GM12878 (cell line): ENCODE measurements at regions not wholly inside any gene's neighbourhood (a gene's known extent, or its start where the extent isn't known, plus 50 kb on each side); places are given as distances from the start of the nearest gene placed in this dataset.

ENCODE experiments used
- ATAC-seq: fragments of 200-7000 bp; cut with Tn5 transposase; 3 replicates; pipeline ENCODE4 v1.9.1; 2020; ENCODE audit warnings: mild to moderate bottlenecking, moderate library complexity
- BruUV-seq: library from RNA; stranded (reverse); fragments of 400-500 nt; replicated peaks from 2 replicates; lab custom pipeline; 2021; lab: Mats Ljungman, UMichigan
- CTCF ChIA-PET: fragments of 300-600 bp; sonication (Branson Sonifier 250); formaldehyde crosslinking; extraction: SDS; loops from one replicate; lab custom pipeline; 2021; ENCODE audit warnings: inconsistent platforms; lab: Yijun Ruan, JAX
- POLR2A ChIA-PET: fragments of 350-600 bp; formaldehyde crosslinking; extraction: SDS; loops from one replicate; lab custom pipeline; 2021; ENCODE audit warnings: inconsistent platforms; lab: Charles Lee
- RAD21 ChIA-PET: fragments of 300-600 bp; sonication (Branson Sonifier 250); formaldehyde crosslinking; loops from one replicate; lab custom pipeline; 2023; ENCODE audit warnings: antibody characterized with exemption; ENCODE audit not compliant: unreplicated experiment; lab: Charles Lee
- SMC1A ChIA-PET: fragments of 300-600 bp; sonication (Branson Sonifier 250); formaldehyde crosslinking; loops from one replicate; lab custom pipeline; 2023; ENCODE audit not compliant: unreplicated experiment, uncharacterized antibody; lab: Charles Lee
- DNase-seq: peaks from one replicate; pipeline ENCODE4 v3.0.0-alpha.2; 2011; ENCODE audit warnings: low read depth, low spot score
- FAIRE-seq: peaks from 3 replicates; lab custom pipeline; 2011; peaks lifted over from hg19 to GRCh38; lab: Jason Lieb, UNC
- H2AFZ ChIP-seq: 2 replicates; pipeline ENCODE4 v1.6.0; 2011; ENCODE audit warnings: low read depth, low read length, control low read depth; ENCODE audit not compliant: control insufficient read depth
- H3K27ac ChIP-seq: 2 replicates; pipeline ENCODE4 v1.5.1; 2011; ENCODE audit warnings: control low read depth; ENCODE audit not compliant: control insufficient read depth, insufficient read depth
- H3K27me3 ChIP-seq, 2 experiments: replicated peaks in 1 of 2; 2 replicates each; pipeline versions ENCODE4 v1.6.0 to v1.6.1; 2011; ENCODE audit warnings: low read length in 1 of 2; ENCODE audit not compliant: control insufficient read depth in 2 of 2, insufficient read depth in 2 of 2
- H3K36me3 ChIP-seq, 2 experiments: 2 replicates each; pipeline ENCODE4 v1.5.1; 2011; ENCODE audit warnings: low read length in 1 of 2; ENCODE audit not compliant: control insufficient read depth in 2 of 2, insufficient read depth in 2 of 2
- H3K4me1 ChIP-seq: 2 replicates; pipeline ENCODE4 v1.6.1; 2011; ENCODE audit warnings: mild to moderate bottlenecking, low read length, moderate library complexity, mixed read lengths; ENCODE audit not compliant: control insufficient read depth, insufficient read depth
- H3K4me2 ChIP-seq: 2 replicates; pipeline ENCODE4 v1.6.0; 2011; ENCODE audit warnings: control low read depth; ENCODE audit not compliant: control insufficient read depth, insufficient read depth
- H3K4me3 ChIP-seq: fragments of 200-600 bp; sonication (generic); 2 replicates; pipeline ENCODE4 v1.5.1; 2016
- H3K79me2 ChIP-seq: 2 replicates; pipeline ENCODE4 v1.6.0; 2011; ENCODE audit warnings: low read length; ENCODE audit not compliant: control insufficient read depth, insufficient read depth
- H3K9ac ChIP-seq: 2 replicates; pipeline ENCODE4 v1.8.0; 2011; ENCODE audit warnings: low read length, control low read depth, mixed read lengths; ENCODE audit not compliant: control insufficient read depth, insufficient read depth
- H3K9me3 ChIP-seq: replicated peaks from 3 replicates; pipeline ENCODE4 v1.5.1; 2011; ENCODE audit warnings: mild to moderate bottlenecking, low read length; ENCODE audit not compliant: control insufficient read depth, insufficient read depth
- H4K20me1 ChIP-seq: 2 replicates; pipeline ENCODE4 v1.6.0; 2011; ENCODE audit not compliant: control insufficient read depth, insufficient read depth
- BHLHE40 ChIP-seq, 2 experiments: fragments of 450-650 bp in 1 of 2; IDR thresholded peaks; 2 replicates each; pipeline ENCODE4 v1.6.1; 2011 to 2017; ENCODE audit warnings: low read depth in 2 of 2, borderline replicate concordance in 1 of 2, improper control_type of control experiment in 1 of 2, low read length in 1 of 2, mild to moderate bottlenecking in 1 of 2
- GABPA ChIP-seq: IDR thresholded peaks from 2 replicates; pipeline ENCODE4 v1.6.1; 2014; ENCODE audit warnings: antibody characterized with exemption, low read depth, mild to moderate bottlenecking, inconsistent platforms
- IKZF1 ChIP-seq: fragments of 450-650 bp; conservative IDR thresholded peaks from 2 replicates; pipeline ENCODE4 v1.6.1; 2017; ENCODE audit warnings: antibody characterized with exemption, mild to moderate bottlenecking
- IKZF2 ChIP-seq, 2 experiments: fragments of 450-650 bp; IDR thresholded peaks; 2 replicates each; pipeline ENCODE4 v1.6.1; 2017; ENCODE audit warnings: mild to moderate bottlenecking in 2 of 2, moderate library complexity in 2 of 2
- IRF4 ChIP-seq: IDR thresholded peaks from 2 replicates; pipeline ENCODE4 v1.6.1; 2011; ENCODE audit warnings: low read depth, low read length
- JUND ChIP-seq: IDR thresholded peaks from 2 replicates; pipeline ENCODE4 v1.6.1; 2012; ENCODE audit warnings: low read depth, mild to moderate bottlenecking, low read length, improper control_type of control experiment, moderate library complexity
- MXI1 ChIP-seq: fragments of 150-350 bp; IDR thresholded peaks from 2 replicates; pipeline ENCODE4 v1.6.1; 2011; ENCODE audit warnings: low read depth, mild to moderate bottlenecking, inconsistent platforms, low read length, improper control_type of control experiment
- NFIC ChIP-seq: IDR thresholded peaks from 2 replicates; pipeline ENCODE4 v1.6.1; 2012; ENCODE audit warnings: low read depth, mild to moderate bottlenecking, inconsistent platforms, low read length, moderate library complexity
- NFYA ChIP-seq: IDR thresholded peaks from 2 replicates; pipeline ENCODE4 v1.6.1; 2011; ENCODE audit warnings: low read depth, mild to moderate bottlenecking, low read length, improper control_type of control experiment, borderline replicate concordance
- POLR2A ChIP-seq: IDR thresholded peaks from 2 replicates; pipeline ENCODE4 v1.6.1; 2011; ENCODE audit warnings: low read depth, mild to moderate bottlenecking, low read length
- RFX5 ChIP-seq: IDR thresholded peaks from 2 replicates; pipeline ENCODE4 v1.6.1; 2011; ENCODE audit warnings: low read depth, low read length, improper control_type of control experiment
- SUZ12 ChIP-seq: fragments of 200-600 bp; sonication (generic); IDR thresholded peaks from one replicate; pipeline ENCODE4 v1.6.1; 2018; ENCODE audit warnings: antibody characterized with exemption, mild to moderate bottlenecking; ENCODE audit not compliant: unreplicated experiment
- TAF1 ChIP-seq: IDR thresholded peaks from 2 replicates; pipeline ENCODE4 v1.6.1; 2011; ENCODE audit warnings: mild to moderate bottlenecking, low read depth, low read length, borderline replicate concordance
- TCF3 ChIP-seq: IDR thresholded peaks from 2 replicates; pipeline ENCODE4 v1.6.1; 2012; ENCODE audit warnings: low read depth, mild to moderate bottlenecking, low read length, borderline replicate concordance; ENCODE audit not compliant: insufficient read depth
- YY1 ChIP-seq: IDR thresholded peaks from 2 replicates; pipeline ENCODE4 v1.6.1; 2011; ENCODE audit warnings: low read depth, mild to moderate bottlenecking, low read length
- ZNF274 ChIP-seq: IDR thresholded peaks from one replicate; pipeline ENCODE4 v1.8.0; 2011; ENCODE audit not compliant: insufficient read length, insufficient read depth
- WGBS: methylation state at CpG from one replicate; pipeline ENCODE4 v1.1.6; 2016; ENCODE audit warnings: low lambda C conversion rate; ENCODE audit not compliant: insufficient replicate concordance, insufficient coverage; ENCODE audit errors: missing lambda C conversion rate; 5-methylcytosine and 5-hydroxymethylcytosine counted together
- in situ Hi-C: fragments of 300-500 bp; cut with MboI; formaldehyde crosslinking; loops from 9 replicates; pipeline ENCODE4 v1.14.3; 2018; ENCODE audit warnings: mixed read lengths
- intact Hi-C: fragments of 100-400 bp; cut with micrococcal nuclease; formaldehyde crosslinking; loops from one replicate; pipeline ENCODE4 v1.14.2; 2022; ENCODE audit not compliant: unreplicated experiment
- TF ChIP-seq, protein P1 (sequence below): fragments of 450-650 bp; IDR thresholded peaks from 2 replicates; pipeline ENCODE4 v1.6.1; 2014; ENCODE audit warnings: mild to moderate bottlenecking
- TF ChIP-seq, protein P2 (sequence below): fragments of 450-650 bp; IDR thresholded peaks from 2 replicates; pipeline ENCODE4 v1.6.1; 2017; ENCODE audit warnings: low read depth, mild to moderate bottlenecking, moderate library complexity

DNA sequence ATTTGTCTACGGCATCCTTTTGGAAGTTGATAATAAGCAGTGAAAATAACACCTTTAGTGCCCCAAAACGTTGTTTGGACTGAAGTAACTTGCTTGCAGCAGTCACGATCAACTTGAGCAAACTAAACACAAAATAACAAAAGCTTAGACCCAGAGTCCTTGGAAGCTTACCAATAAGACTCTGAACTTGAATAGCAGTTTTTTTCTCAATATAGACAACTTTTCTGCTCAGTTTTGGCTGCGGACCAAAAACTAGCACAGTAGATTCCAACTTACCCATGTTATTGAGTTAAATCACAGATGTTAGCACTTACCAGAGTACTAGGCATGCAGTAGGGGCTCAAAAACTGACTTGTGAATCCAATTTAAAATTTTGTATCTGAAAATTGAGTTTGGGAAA, 746.9 kb downstream of the PCDH19 start:
- ATAC-seq (no peak), DNase-seq (no peak), FAIRE-seq (no peak)
- Histone ChIP-seq H3K4me2 (no peak overlapping the region), H3K9me3 (no peaks in the 10 kb centered on the region), H2AFZ (no peak overlapping the region), H3K36me3 (no peaks in the 10 kb centered on the region), H3K4me3 (no peak overlapping the region), H3K4me1 (no peaks in the 10 kb centered on the region), H3K9ac (no peak overlapping the region), H3K27ac (no peak overlapping the region), H4K20me1 (no peaks in the 10 kb centered on the region), H3K79me2 (no peaks in the 10 kb centered on the region), H3K27me3 (no peaks in the 10 kb centered on the region)
- no TSS peak for BruUV-seq
- RAD21 ChIA-PET, result no interaction called here
- POLR2A ChIA-PET, result no interaction called here
- CTCF ChIA-PET, result no interaction called here
- 14% methylated on average over 4 of the region's 4 CpGs for WGBS
- intact Hi-C loops (no loop called here), in situ Hi-C loops (no loop called here)
- TF ChIP-seq YY1, result no peak
- TF ChIP-seq IKZF2 (IDR thresholded peaks at IDR 0.05), result no peak
- TF ChIP-seq TAF1, result no peak
- no peak for TF ChIP-seq RFX5
- no peak for TF ChIP-seq JUND
- no peak for TF ChIP-seq POLR2A
- no peak for TF ChIP-seq GABPA
- TF ChIP-seq MXI1, result no peak
- no peak for TF ChIP-seq IRF4
- no peak for TF ChIP-seq NFYA
- TF ChIP-seq, protein P1, sequence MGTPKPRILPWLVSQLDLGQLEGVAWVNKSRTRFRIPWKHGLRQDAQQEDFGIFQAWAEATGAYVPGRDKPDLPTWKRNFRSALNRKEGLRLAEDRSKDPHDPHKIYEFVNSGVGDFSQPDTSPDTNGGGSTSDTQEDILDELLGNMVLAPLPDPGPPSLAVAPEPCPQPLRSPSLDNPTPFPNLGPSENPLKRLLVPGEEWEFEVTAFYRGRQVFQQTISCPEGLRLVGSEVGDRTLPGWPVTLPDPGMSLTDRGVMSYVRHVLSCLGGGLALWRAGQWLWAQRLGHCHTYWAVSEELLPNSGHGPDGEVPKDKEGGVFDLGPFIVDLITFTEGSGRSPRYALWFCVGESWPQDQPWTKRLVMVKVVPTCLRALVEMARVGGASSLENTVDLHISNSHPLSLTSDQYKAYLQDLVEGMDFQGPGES, result no peak
- no peak for TF ChIP-seq IKZF1
- no peak for TF ChIP-seq ZNF274
- no peak for TF ChIP-seq BHLHE40 (IDR thresholded peaks at IDR 0.05; ENCODE audit: borderline replicate concordance in 1 of 2, low read depth in 2 of 2, low read length in 1 of 2)
- TF ChIP-seq, protein P2, sequence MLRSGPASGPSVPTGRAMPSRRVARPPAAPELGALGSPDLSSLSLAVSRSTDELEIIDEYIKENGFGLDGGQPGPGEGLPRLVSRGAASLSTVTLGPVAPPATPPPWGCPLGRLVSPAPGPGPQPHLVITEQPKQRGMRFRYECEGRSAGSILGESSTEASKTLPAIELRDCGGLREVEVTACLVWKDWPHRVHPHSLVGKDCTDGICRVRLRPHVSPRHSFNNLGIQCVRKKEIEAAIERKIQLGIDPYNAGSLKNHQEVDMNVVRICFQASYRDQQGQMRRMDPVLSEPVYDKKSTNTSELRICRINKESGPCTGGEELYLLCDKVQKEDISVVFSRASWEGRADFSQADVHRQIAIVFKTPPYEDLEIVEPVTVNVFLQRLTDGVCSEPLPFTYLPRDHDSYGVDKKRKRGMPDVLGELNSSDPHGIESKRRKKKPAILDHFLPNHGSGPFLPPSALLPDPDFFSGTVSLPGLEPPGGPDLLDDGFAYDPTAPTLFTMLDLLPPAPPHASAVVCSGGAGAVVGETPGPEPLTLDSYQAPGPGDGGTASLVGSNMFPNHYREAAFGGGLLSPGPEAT, result no peak
- TF ChIP-seq NFIC, result no peak
- no peak for TF ChIP-seq TCF3
- TF ChIP-seq SUZ12, result no peak
- SMC1A ChIA-PET, result no interaction called here
